GM21825 (cell line): ENCODE measurements at regions not wholly inside any gene's neighbourhood (a gene's known extent, or its start where the extent isn't known, plus 50 kb on each side); places are given as distances from the start of the nearest gene placed in this dataset.
"Not testable (repeated sequence)": the region's sequence is repeated elsewhere in the genome, so short reads cannot be mapped to it uniquely, and the experiment has no call there.

Experiments
- ATAC-seq: cut with Tn5 transposase; IDR thresholded peaks from one replicate; pipeline ENCODE4 v1.9.1; 2021; ENCODE audit warnings: mild to moderate bottlenecking, moderate library complexity; ENCODE audit not compliant: unreplicated experiment

DNA sequence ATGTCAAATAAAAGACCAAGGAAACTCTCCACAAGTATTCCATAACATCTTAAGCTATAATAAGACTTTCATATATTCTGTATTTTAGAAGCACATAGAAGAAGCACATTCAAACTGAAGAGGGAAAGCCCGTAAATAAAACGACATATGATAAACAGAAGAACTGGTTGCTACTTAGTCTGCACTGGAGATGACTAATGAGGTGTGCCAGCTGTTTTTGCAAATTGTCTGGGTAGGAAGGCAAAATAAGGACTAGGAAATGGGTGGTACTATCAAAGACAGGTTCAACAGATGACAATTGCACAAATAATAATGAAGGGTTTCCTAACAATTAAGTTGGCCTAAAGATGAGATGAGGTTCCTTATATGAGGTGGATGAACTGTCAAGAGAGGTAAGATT, 593.2 kb upstream of the CCDC179 start:
- no peak for ATAC-seq

DNA sequence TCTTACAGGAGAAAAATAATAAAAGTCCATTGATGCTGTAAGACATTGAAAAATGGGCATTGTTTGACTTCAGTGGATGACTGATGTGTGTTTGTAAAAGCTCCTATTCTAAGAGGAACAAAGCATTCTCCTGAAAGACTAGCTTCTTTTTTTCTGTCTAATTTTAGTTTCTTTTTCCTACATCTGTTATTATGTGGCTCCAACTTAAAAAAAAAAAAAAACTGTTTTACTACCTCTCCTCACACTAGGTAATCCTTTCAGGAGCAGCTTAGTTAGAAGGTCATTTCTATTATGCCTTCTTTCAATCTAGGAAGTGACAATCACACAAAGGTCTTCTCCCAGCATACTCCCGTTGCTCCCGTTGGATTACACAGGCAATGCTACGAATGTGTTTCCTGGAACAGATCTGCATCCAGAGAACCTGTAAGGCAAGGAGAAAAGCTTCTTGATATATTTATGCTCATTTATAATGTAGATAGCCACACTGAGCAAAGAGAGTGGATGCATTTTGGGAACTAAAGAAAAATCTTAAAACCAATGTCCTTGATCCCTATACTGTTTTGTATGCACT, 595.1 kb upstream of the CCDC179 start:
- no peak for ATAC-seq

DNA sequence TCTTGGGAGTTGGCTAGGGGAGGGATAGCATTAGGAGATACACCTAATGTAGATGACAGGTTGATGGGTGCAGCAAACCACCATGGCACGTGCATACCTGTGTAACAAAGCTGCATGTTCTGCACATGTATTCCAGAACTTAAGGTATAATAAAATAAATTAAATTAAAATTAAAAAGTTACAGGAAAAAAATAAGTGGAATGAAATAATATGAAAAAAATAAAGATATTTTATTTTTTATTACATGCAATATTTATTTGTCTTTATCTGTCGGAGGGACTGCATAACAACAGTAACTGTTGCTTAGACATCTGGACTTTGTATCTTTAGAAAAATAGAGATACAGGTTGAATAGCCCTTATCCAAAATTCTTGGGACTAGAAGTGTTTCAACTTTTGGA, 597.4 kb upstream of the CCDC179 start:
- ATAC-seq = no peak

DNA sequence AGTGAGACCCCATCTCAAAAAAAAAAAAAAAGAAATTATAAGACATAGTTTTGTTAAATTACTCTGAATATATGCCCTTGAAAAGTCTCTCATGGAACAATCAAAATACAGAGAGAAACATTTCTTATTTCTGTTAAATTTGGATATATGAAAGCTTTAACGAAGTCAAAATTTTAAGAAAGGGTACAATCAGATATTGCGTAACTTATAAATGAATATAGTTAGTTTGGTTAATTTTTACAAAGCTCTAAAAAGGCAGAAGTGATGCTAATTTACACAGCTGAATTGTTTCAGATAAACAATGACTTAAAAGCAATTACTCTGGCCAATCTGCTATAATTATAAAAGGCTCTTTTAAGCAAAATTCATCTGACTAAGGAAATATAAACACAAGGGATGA, 611.6 kb upstream of the CCDC179 start:
- ATAC-seq = no peak

DNA sequence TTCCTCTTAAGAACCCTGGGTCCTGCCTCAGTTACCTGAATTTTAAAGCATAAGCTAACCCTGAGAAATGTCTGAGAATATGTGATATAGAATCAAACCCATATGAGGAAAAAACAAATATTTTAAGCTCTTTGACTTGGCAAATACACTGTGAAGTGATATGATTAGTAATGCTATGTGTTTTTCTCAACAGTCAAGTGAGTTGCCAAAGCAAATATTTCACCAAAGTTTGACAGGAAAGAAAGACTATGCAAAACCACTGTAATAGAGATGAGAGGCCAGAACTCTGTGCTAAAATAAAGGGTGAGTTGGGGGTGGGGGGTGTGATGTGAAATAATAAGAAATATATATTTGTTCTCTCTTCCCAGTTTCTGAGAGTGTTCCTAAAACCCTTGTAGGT, 613.5 kb upstream of the CCDC179 start:
- ATAC-seq = no peak

DNA sequence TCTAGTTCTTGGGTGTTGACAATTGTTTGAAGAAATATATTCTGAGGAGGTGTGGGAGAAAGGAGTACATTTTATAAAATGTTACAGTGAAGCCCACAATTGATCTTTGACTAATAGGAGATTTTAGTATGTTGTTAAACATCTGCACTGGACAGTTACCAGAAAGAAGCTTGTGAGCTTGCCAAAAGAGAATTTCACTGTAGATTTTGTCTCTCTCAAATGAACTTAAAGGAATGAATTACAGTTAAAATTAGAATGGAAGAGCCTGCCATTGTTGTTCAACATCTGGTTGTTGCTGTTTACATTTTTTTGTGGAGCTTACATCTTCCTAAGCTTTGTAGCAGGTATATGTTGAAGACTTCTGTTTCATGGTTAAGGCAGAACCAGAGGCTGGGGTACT, 620.5 kb upstream of the CCDC179 start:
- ATAC-seq = no peak

DNA sequence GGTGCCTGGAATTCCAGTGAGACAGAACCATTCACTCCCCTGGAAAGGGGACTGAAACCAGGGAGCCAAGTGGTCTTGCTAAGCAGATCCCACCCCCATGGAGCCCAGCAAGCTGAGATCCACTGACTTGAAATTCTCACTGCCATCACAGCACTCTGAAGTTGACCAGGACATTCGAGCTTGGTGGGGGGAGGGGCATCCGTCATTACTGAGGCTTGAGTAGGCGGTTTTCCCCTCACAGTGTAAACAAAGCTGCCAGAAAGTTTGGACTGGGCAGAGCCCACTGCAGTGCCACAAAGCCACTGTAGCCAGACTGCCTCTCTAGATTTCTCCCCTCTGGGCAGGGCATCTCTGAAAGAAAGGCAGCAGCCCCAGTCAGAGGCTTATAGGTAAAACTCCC, 623.9 kb upstream of the CCDC179 start:
- not testable (repeated sequence) for ATAC-seq

DNA sequence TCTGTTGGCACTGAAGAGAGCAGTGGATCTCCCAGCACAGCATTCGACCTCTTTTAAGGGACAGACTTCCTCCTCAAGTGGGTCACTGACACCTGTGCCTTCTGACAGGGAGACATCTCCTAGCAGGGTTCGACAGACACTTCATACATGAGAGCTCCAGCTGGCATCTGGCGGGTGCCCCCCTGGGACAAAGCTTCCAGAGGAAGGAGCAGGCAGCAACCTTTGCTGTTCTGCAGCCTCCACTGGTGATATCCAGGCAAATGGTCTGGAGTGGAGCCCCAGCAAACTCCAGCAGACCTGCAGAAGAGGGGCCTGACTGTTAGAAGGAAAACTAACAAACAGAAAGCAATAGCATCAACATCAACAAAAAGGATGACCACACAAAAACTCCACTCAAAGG, 624.3 kb upstream of the CCDC179 start:
- not testable (repeated sequence) for ATAC-seq

DNA sequence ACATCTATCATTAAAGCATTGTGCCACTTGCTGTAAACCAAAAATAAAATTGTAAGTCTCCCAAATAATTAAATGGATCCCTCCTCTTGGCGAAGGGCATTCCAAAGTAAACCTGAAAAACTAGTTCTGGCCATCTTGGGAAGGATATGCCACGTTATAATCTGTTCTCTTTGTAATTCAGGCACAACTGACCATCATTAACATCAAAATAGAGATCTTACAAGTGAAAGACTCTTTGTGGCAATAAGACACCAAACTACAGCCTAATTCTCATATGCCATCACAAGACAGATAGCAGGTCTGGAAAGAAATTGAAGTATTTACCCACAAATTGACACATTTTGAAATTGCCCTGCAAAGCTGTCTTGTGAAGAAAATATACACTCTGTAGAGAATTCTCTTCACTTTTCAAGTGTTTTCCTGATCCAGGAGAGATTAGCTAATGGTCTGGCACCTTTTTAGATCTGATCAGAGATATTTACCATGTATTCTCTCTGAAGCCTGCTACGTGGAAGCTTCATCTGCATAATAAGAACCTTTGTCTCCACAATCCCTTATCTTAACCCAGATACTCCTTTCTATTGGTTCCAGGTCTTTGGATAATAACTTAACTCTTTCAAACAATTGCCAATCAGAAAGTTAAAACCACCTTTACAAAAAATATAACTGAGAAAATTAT, 630.4 kb upstream of the CCDC179 start:
- ATAC-seq = no peak

DNA sequence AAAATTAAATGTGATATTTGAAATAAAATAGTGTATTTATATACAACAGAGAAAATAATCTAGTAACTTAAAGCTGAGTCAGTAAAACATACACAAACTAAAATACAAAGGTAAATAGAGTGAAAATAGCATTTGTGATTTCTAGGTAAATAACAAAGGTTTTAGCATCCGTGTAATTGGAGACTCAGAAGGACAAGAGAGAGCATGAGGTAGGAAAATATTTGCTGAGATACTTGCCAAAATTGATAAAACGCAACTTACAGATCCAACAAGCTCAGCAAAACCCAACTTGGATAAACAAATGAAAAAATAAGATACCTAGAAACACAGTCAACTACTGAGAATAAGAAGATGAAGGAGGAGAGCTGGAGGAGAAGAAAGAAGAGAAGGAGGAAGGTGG, 634.7 kb upstream of the CCDC179 start:
- no peak for ATAC-seq

DNA sequence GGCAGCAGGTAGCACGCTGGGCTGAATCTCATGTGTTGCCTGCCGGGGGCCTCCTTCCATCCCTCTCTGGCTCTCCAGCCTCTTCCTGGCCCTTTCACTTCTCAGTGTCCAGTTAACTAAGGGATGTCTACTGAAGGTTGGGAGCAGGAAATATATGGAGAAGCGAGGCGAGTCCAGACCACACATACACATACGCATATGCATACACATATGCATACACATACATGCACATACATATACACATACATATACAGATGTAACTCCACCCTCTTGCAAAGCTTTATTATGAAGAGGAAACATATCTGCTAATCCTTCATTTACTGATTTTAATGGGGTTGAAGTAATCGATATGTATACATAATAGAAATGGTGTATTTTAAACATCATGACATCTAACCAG, 636.1 kb upstream of the CCDC179 start:
- no peak for ATAC-seq

DNA sequence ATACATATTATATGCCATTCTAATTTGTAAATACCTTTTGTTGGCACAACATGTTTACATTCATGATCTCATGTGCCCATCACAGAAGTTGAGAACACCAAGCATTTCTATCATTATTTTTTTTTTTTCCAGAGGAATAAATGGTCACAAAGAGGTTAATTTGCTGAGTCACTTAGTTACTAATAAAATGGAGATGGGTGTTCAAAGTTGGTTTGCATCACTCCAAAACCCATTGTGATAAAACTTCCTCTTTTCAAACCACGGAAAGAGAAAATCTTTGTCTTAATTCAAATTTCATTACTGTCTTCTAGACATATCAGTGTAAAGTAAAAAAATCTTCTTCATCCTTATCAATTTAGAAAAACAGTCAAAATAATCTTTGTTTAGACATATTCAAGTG, 636.8 kb upstream of the CCDC179 start:
- ATAC-seq = no peak

DNA sequence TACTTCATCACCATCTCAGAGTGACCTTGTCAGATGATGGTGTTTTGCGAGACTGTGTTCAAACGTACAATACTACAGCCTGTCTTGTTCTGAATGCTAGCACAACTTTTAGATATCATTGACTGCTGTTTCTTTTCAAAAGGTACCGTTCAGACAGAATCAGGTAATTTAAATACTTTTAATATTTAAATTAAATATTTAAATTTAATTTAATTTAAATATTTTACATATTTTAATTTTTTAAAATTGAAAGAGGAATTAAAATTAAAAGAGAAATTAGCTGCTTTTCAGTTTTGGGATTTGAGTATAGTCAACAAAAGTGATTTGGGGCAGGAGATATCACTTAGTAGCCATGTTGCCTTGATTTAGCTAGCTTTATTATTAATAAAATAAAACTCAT, 642.1 kb upstream of the CCDC179 start:
- no peak for ATAC-seq

DNA sequence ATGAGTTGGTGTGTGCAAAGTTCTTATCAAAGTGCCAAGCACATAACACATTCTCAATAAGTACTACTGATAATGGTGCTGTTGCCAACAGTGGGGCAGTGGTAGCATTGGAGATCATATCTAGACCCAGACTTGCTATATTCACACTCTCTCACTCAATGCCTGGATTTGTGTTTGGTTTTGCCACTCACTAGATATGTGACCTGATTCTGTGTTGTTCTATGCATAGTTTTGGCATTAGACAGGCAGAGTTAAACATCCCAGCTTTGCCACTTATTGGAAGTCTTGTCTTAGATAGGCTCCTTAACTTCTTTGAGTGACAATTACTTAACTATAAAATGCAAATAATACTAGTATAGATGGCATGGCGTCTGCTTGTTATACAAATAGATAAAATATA, 642.6 kb upstream of the CCDC179 start:
- ATAC-seq = no peak

DNA sequence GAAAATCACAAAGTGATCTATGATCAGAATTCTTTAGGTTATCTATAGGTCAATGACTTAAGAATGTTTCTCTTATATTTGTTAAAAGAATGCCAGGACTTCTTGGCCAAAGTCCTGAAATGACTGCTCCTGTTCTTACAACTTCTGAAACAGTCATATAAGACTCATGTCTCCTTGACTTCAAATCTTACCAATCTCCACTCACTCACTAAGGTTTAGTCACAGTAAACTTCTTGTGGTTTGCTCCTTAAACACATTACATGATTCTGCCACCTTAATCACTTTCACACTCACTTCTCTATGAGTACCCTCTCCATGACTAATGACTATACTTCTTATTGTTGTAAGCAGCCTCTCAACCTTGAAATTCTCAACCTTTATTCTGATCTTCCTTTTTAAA, 648.7 kb upstream of the CCDC179 start:
- ATAC-seq = no peak

DNA sequence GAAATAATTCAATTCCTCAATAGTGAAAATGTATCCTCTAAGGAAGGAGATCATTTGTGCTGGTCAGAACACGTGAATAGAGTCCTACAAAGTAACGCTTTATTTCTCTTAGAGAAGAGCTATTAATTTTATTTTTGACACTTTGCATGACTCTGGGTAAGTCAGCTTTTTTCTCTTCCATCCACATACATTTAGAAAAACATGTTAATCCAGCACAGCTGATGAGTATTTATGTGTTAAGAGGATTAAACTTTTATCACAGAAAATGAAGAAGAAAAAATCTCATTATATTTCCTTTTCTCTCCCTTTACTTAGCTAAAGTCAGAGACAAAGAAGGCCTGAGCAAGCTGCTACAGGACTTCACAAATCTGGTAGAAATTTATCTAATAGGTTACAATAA, 649.5 kb upstream of the CCDC179 start:
- ATAC-seq = no peak

DNA sequence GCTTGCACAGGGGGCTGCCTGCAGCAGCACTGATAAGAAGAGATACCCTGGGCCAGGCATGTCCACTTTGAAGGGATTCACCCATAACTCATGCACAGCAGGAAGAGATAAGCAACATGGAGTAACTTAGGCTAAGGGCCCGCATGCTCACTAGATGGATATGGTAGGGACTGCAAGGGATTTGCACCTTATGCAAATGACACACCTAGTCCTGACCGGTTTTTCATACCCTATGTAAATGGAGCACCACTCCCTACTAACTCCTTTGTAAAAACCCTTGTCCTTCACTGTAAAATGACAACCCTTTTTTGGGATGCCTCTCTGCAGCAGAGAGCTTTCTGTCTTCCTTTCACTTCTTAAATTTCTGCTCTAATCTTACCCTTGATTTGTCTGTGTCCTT, 658.9 kb upstream of the CCDC179 start:
- no peak for ATAC-seq

DNA sequence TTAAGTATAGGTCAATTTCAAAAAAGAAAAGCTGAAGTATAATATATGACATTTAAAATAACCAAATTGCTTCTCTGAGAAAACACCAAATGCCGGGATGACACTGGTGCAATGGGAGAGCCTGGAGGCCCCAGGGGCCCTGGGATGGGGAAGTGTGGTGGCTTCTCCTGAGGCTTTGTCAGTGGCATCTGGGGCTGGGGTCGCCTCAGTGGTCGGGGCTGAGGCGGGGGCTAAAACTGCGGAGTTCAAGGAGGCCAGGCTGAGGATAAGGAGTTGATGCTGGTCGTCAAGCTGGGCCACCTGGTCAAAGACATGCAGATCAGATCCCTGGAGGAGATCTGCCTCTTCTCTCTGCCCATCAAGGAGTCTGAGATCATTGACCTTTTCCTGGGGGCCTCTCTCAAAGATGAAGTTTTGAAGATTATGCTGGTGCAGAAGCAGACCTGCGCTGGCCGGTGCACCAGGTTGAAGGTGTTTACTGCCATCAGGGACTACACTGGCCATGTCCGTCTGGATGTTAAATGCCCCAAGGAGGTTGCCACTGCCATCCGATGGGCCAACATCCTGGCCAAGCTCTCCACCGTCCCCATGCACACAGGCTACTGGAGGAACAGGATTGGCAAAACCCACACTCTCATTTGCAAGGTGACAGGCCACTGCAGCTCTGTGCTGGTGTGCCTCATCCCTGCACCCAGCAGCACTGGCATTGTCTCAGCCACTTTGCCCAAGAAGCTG, 660.1 kb upstream of the CCDC179 start:
- ATAC-seq = no peak

DNA sequence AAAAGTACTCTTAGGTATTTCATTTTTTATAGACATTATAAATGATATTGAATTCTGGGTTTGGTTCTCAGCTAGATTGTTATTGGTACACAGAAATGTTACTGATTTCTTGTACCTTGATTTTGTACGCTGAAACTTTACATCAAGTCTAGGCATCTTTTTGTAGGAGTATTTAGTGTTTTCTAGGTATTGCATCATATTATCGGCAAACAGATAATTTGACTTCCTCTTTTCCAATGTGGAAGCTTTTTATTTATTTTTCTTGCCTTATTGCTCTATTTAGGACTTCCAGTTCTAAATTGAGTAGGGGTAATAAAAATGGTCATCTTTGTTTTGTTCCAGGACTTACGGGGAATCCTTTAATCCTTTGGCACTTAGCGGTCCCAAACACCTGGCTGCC, 676.6 kb upstream of the CCDC179 start:
- no peak for ATAC-seq

DNA sequence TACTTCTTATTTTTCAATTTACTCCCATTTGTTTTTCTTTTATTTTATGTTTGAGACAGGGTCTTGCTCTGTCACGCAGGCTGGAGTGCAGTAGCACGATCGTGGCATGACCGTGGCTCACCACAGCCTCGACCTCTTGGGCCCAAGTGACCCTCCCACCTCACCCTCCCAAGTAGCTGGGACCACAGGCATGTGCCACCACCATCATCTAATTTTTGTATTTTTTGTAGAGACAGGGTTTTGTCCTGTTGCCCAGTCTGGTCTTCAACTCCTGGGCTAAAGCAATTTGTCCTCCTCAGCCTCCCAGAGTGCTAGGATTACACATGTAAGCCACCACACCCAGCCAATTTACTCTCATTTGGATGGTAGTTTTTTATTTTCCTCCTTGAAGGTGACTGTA, 679.3 kb upstream of the CCDC179 start:
- no peak for ATAC-seq

DNA sequence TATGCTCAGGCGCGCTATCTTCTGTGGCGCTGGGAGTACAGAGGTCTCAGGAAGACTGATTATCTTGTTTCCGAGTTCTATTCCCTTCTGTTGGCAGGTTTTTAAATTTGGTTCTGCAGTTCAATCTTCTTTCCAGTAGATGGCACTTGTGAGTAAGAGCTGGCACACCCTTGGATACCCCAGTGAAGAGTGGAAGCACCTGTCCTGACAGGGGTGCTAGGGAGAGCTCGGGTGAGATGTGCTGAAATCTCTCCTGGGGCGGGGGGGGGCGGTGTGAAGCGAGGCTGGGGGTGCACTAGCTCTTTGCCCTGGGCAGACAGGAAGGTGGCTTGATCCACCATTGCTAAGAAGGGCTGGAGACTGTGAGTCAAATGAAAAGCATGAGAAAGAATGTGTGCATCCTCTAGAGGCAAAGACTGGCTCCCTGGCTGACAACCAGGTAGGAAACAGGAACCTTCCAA, 679.9 kb upstream of the CCDC179 start:
- ATAC-seq = peak; percentile 92

DNA sequence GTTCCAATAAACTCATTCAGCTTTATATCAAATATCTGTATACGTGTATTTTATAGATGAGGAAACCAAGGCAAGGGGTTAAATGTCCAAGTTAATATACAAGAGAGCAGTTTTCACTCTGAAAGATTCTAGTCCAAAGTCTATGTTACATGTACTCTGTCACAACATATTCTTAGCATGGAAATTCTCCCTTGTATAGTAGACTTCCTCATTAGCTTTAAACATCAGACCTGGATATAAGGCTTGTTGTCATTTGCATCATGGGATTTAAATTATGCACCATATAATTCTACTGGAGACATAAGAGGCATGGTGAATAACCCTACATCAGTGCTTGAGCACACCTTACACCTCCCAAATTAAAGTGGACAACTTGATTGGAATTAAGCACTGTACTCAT, 681.9 kb upstream of the CCDC179 start:
- ATAC-seq = no peak
